IPS-NIHi11 (cell line): ENCODE measurements at regions not wholly inside any gene's neighbourhood (a gene's known extent, or its start where the extent isn't known, plus 50 kb on each side); places are given as distances from the start of the nearest gene placed in this dataset.

ENCODE experiments used
- DNase-seq: peaks from one replicate; pipeline ENCODE4 v3.0.0; 2012; ENCODE audit warnings: mixed read lengths, low spot score

GRCh38 chr12:124395284-124395752 is 100.4 kb downstream of the RFLNA start:
- DNase-seq, result no peak

- DNase-seq, result no peak
Observed at GRCh38 chr12:124394462-124395128, 99.7 kb downstream of the RFLNA start.

- DNase-seq, result no peak
Observed at GRCh38 chr12:124393831-124394230, 98.9 kb downstream of the RFLNA start.

GRCh38 chr12:124393414-124393790 is 98.5 kb downstream of the RFLNA start:
- DNase-seq, result no peak

GRCh38 chr12:124392667-124393413 is 97.9 kb downstream of the RFLNA start:
- peak; percentile 62 for DNase-seq

GRCh38 chr12:124392271-124392666 is 97.4 kb downstream of the RFLNA start:
- DNase-seq, result peak; percentile 81

GRCh38 chr12:124391340-124392261 is 96.7 kb downstream of the RFLNA start:
- DNase-seq, result no peak

GRCh38 chr12:124390442-124391097 is 95.7 kb downstream of the RFLNA start:
- no peak for DNase-seq

- no peak for DNase-seq
Observed at GRCh38 chr12:124389725-124390441, 95.0 kb downstream of the RFLNA start.

GRCh38 chr12:124389138-124389724 is 94.3 kb downstream of the RFLNA start:
- DNase-seq, result peak; percentile 76

GRCh38 chr12:124388679-124389137 is 93.8 kb downstream of the RFLNA start:
- peak; percentile 89 for DNase-seq

GRCh38 chr12:124388038-124388671 is 93.3 kb downstream of the RFLNA start:
- DNase-seq, result no peak

- DNase-seq, result no peak
Observed at GRCh38 chr12:124387528-124387911, 92.6 kb downstream of the RFLNA start.

- no peak for DNase-seq
Observed at GRCh38 chr12:124386661-124387527, 92.0 kb downstream of the RFLNA start.

- no peak for DNase-seq
Observed at GRCh38 chr12:124386059-124386458, 91.2 kb downstream of the RFLNA start.

- no peak for DNase-seq
Observed at GRCh38 chr12:124385219-124385969, 90.5 kb downstream of the RFLNA start.

- DNase-seq, result no peak
Observed at GRCh38 chr12:124384299-124384894, 89.5 kb downstream of the RFLNA start.

GRCh38 chr12:124383028-124383427 is 88.1 kb downstream of the RFLNA start:
- DNase-seq, result no peak
